Thyroid gland (tissue), 4 donors: ENCODE measurements at regions not wholly inside any gene's neighbourhood (a gene's known extent, or its start where the extent isn't known, plus 50 kb on each side); places are given as distances from the start of the nearest gene placed in this dataset.

Source experiments
- POLR2A ChIP-seq, 2 donors: fragments of 450-650 bp; IDR thresholded peaks; one replicate each; pipeline ENCODE4 v1.6.1; 2017; ENCODE audit warnings: antibody characterized with exemption in 2 of 2, mild to moderate bottlenecking in 2 of 2, moderate library complexity in 1 of 2
- TF ChIP-seq, protein P1 (sequence below), 6 experiments: fragments of 200-600 bp in 3 of 6; fragments of 450-650 bp in 3 of 6; sonication (generic) in 3 of 6; IDR thresholded peaks; one replicate each; pipeline ENCODE4 v1.5.1; 2016 to 2019; ENCODE audit warnings: antibody characterized with exemption in 6 of 6, mild to moderate bottlenecking in 2 of 6, inconsistent platforms in 1 of 6, moderate library complexity in 1 of 6

DNA sequence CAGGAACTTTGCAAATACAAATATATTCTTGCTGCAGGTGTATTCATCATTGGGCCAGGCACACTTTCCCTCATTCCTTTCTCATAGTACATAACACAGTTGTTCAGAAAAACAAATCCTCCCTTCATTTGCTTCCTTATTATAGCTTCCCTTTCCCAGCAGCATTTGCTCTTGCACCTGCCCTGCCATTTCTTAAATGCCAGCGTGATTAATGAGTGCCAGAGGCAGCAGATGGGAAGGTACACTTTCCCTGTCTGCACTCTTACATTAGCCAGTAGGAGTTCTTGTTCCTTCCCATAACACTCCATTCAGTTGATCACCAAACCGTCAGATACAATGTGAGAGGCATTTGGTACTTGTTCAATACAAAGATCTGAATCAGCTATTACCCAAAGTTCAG is 128.5 kb upstream of the GAP43 start:
- TF ChIP-seq POLR2A (IDR thresholded peaks at IDR 0.05), result no peak
- TF ChIP-seq, protein P1, sequence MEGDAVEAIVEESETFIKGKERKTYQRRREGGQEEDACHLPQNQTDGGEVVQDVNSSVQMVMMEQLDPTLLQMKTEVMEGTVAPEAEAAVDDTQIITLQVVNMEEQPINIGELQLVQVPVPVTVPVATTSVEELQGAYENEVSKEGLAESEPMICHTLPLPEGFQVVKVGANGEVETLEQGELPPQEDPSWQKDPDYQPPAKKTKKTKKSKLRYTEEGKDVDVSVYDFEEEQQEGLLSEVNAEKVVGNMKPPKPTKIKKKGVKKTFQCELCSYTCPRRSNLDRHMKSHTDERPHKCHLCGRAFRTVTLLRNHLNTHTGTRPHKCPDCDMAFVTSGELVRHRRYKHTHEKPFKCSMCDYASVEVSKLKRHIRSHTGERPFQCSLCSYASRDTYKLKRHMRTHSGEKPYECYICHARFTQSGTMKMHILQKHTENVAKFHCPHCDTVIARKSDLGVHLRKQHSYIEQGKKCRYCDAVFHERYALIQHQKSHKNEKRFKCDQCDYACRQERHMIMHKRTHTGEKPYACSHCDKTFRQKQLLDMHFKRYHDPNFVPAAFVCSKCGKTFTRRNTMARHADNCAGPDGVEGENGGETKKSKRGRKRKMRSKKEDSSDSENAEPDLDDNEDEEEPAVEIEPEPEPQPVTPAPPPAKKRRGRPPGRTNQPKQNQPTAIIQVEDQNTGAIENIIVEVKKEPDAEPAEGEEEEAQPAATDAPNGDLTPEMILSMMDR (IDR thresholded peaks at IDR 0.05), result no peak
